ENCODE measurements at regions not wholly inside any gene's neighbourhood (a gene's known extent, or its start where the extent isn't known, plus 50 kb on each side); places are given as distances from the start of the nearest gene placed in this dataset.
"Not testable (repeated sequence)": the region's sequence is repeated elsewhere in the genome, so short reads cannot be mapped to it uniquely, and the experiment has no call there.

DNA sequence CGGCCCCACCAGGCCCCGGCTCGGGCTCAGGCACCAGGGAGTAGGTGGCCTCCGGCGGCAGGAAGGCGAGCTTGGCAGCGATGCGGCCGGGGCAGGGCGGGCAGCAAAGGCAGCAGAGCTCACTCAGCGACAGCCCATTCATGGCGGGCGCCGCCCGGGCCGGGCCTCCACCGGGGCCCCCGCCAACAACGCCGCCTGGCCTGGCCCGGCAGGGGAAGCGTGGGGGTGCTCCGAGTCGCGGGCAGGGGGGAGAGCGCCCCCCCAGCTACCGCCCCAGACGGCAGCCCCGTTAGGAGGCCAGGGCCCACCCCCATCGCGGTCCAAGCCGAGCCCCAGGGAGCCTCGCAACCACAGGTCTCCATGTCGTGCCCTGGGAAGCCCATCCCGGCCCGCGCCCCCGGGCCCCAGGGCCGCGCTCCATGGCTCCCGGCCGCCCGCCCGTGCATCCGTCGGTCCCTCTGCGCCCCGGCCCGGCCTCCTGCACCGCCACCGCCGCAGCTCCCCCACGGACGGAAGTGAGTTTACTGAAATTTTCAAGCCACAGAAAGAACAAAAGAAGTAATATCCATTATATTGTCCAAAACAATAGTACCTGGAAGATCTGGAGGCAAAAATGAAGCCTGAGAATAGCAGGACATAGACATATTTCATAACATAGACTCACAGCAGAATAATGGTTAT lies 126.6 kb upstream of the VPREB1 start:
- not testable (repeated sequence) for DNase-seq

GRCh38 chr22:22116997-22117770 lies 127.4 kb upstream of the VPREB1 start:
- not testable (repeated sequence) for DNase-seq

DNA sequence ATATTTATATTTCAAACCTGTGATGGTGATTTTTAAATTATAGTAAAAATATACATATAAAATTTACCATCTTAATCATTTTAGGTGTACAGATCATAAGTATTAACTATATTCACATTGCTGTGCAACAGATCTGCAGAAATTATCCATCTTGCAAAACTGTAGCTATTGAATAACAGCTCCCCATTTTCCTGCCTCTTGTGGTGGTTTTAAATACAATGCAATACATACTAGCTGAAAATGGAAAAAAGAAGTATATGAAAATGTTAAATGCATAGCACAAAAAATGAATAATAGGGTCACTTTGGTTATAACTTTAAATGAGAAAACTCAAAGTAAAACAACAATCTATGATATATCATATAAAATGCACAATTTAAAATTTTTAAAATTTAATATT lies 130.9 kb upstream of the VPREB1 start:
- DNase-seq, result no peak

DNA sequence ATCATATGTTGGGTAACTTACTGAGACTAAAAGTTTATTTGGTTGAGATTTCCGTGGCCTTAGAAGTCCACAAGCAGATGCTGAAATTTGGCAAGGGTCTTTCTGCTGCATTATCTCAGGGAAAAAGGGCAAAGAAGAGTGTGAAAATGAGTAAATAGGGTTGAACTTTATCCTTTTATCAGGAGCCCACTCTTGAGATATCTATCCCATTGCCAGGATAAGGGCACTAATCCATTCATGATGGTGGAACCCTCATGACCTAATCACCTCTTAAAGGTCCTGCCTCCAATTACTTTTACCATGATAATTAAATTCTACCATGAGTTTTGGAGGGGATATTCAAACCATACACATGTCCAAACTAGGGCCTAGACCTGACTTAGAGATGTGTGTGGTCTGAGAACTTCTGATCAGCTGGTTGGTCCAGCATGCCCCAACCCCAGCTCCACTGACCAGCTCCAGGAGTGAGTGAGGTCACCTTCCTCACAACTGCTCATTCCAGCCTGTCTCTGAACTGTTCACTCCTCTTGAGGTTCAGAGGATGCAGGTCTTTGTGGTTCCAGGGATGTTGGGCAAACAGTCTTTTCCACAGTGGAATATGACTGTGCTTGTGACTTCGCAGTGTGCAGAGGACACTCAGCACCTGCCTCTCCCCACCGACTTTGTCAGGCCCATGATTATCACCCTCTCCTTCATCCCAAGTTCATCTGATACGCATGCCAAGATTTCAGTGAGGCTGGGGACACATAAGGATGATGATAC lies 130.1 kb upstream of the TOP3B start:
- no peak for DNase-seq

- DNase-seq, result no peak
Measured at GRCh38 chr22:22111983-22112382, 129.4 kb upstream of the TOP3B start.

DNA sequence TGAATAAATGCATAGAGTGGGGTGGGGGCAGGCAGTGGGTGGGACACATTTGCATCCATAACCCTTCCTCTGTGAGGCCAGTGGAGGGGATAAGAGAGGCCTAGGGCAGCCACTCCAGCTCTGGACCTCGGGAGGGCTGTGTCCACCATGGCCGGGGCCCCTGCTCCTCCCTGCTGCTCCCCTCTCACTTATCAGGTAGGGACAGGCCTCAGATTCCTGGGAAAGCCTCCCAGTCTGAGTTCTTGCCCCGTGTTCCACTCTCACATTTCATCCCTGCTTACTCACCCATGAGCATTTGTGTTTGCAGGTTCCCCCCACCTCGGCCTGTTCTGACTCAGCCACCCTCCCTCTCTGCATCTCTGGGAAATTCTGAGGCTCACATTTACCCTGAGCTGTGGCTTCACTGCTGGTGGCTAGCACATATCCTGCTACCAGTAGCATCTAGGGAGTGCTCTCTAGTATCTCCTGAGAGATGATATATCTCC lies 128.7 kb upstream of the TOP3B start:
- peak; percentile 71 for DNase-seq

DNA sequence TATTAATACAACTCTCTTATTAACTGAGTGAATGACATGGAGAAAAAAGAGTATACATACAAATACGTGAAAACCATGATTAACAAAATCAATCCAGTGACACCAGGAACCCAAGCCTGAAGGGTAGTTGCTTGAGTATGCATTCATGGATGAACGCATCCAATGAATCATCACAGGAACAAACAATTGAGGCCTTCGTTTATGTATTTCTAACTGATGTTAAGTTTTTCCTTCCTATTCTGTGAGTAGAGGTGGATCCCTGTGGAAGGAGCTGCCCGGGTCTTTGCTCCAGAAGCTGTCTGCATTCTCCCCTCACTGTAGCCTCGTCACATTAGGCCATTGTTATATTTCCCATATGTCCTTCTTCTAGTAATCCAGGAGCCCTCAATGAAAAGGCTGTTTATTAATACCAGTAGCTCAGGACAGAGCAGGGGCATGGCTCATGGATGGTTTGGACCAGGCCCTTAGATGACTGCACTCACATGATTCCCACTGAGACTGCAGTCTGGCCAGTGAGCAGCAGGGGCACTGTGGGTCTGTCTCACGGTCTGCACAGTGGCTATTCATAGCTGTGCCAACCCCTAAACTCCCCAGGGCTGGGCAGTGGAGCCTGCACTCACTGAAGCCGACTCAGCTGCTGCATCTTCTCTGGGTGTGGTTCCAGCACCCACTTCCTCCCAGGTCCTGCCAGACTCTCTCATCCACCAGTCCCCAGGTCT lies 128.1 kb upstream of the TOP3B start:
- DNase-seq, result peak; percentile 65

- DNase-seq, result no peak
Measured at GRCh38 chr22:22109693-22110466, 127.3 kb upstream of the TOP3B start.

DNA sequence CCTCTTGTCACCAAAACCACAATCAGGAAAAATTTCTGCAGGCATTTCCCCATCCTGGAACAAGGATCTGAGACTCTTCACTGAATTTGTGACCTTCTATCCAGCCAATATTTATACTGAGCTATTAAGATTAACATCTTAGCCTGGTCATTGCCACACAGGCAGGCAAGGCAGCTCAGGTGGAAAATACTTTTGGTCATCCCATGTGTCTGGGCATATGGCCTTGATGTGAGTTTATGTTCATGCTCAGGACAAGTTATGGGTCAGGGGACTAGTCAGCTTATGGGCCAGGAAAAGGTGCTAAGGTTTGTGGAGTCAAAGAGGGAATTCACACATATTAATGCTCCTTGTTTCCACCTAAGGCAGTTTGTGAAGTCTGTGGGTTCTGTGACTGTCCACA lies 124.3 kb upstream of the TOP3B start:
- no peak for DNase-seq

- DNase-seq, result no peak
Measured at GRCh38 chr22:22105364-22105763, 122.8 kb upstream of the TOP3B start.

GRCh38 chr22:22103078-22103875 lies 120.7 kb upstream of the TOP3B start:
- peak; percentile 53 for DNase-seq

- no peak for DNase-seq
Measured at GRCh38 chr22:22099833-22100812, 117.5 kb upstream of the TOP3B start.

DNA sequence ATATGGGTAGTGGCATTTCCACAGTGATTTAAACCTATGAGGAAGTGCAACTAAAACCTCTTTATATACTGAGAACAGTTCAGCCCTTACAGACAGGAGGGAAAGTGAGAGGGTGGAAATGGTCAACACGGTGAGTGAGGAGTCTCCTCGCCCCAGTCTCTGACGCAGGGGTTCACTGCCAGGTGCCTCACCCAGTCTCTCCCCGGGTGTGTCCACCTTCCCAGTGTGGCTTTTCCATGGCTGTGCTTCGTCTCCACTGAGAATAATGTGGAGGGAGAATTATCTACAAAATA lies 116.6 kb upstream of the TOP3B start:
- DNase-seq, result no peak

DNA sequence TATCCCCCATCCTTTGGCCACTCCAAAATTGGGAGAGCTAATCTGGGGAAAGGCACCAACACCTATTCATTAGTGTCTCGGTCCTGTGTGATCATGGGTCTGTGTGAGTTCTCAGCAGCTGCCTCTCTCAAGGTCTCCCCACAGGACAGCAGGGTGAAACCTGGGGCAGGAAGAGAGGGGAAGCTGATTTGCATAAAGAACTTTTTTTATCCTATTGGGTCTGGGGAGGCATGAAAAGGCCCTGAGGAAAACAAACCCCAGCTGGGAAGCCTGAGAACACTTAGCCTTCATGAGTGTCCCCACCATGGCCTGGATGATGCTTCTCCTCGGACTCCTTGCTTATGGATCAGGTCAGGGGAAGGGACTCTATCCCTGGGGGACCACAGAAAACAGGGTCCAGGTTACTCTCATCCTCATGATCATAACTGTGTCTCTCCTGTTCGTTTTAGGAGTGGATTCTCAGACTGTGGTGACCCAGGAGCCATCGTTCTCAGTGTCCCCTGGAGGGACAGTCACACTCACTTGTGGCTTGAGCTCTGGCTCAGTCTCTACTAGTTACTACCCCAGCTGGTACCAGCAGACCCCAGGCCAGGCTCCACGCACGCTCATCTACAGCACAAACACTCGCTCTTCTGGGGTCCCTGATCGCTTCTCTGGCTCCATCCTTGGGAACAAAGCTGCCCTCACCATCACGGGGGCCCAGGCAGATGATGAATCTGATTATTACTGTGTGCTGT lies 116.0 kb upstream of the TOP3B start:
- no peak for DNase-seq

GRCh38 chr22:22097727-22098228 lies 115.2 kb upstream of the TOP3B start:
- no peak for DNase-seq

GRCh38 chr22:22094921-22095320 lies 112.3 kb upstream of the TOP3B start:
- no peak for DNase-seq

DNA sequence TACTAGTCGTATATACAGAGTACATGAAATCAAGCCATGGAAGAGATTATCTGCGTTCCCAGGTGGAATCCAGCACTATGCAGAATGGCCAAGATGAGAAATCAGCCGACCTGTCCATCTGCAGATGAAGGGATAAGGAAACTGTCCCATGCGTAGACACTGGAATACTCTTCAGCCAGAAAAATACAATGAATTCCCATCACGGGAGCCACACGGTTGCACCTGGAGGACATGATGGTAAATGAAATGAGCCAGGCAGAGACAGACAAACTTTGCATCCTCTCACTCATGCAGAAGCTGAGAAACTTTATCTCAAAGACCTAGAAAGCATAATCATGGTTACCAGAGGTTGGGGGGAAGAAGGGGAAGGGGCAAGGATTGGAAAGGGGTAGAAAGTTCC lies 111.9 kb upstream of the TOP3B start:
- no peak for DNase-seq

DNA sequence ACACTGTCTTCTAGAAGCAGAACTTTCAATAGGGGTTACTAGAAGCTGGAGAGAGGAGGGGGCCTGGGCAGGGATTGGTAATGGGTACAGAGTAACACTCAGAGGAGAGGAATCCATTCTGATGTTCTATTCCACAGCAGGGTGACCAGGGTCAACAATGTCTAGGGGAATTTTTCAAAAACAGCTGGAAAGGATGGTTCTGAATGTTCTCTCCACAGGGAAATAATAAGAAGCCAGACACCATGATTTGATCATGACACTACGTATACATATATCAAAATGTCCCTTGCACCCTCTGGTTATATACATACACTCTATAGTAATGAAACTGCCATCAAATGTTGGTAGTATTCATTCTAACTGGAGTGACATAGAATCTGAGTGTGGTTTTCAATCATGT lies 111.2 kb upstream of the TOP3B start:
- no peak for DNase-seq

GRCh38 chr22:22092974-22093373 lies 110.4 kb upstream of the TOP3B start:
- no peak for DNase-seq
